CD14-positive monocyte (primary cell): ENCODE measurements at regions not wholly inside any gene's neighbourhood (a gene's known extent, or its start where the extent isn't known, plus 50 kb on each side); places are given as distances from the start of the nearest gene placed in this dataset.

ENCODE experiments used
- DNase-seq, 3 donors: peaks; one replicate each; pipeline ENCODE4 v3.0.0-alpha.2; 2011 to 2022
- H2AFZ ChIP-seq: 2 replicates; pipeline ENCODE4 v1.6.0; 2012; ENCODE audit warnings: mild to moderate bottlenecking, low read depth, low read length, inconsistent platforms; ENCODE audit not compliant: insufficient read depth, poor library complexity, severe bottlenecking
- H3K27ac ChIP-seq, 2 donors: 1 replicate in 1 of 2; 2 replicates in 1 of 2; pipeline ENCODE4 v1.5.1; 2012 to 2013; ENCODE audit warnings: low read length in 2 of 2, control low read depth in 1 of 2, inconsistent platforms in 1 of 2, low read depth in 1 of 2, mild to moderate bottlenecking in 1 of 2
- H3K27me3 ChIP-seq, 2 donors: one replicate each; pipeline versions ENCODE4 v1.6.0 to v1.6.1; 2011 to 2013; ENCODE audit warnings: low read length in 2 of 2; ENCODE audit not compliant: control insufficient read depth in 2 of 2, insufficient read depth in 2 of 2
- H3K36me3 ChIP-seq, 2 donors: replicated peaks in 1 of 2; 1 replicate in 1 of 2; 2 replicates in 1 of 2; pipeline versions ENCODE4 v1.5.1 to v1.6.1; 2012 to 2013; ENCODE audit warnings: low read length in 2 of 2, control low read depth in 1 of 2, inconsistent platforms in 1 of 2, mild to moderate bottlenecking in 1 of 2; ENCODE audit not compliant: insufficient read depth in 2 of 2, control insufficient read depth in 1 of 2
- H3K4me1 ChIP-seq, 2 donors: 1 replicate in 1 of 2; 2 replicates in 1 of 2; pipeline versions ENCODE4 v1.5.1 to v1.6.1; 2012 to 2013; ENCODE audit warnings: low read length in 2 of 2, control low read depth in 1 of 2, inconsistent platforms in 1 of 2, mild to moderate bottlenecking in 1 of 2, moderate library complexity in 1 of 2; ENCODE audit not compliant: insufficient read depth in 2 of 2, control insufficient read depth in 1 of 2
- H3K4me2 ChIP-seq: replicated peaks from 2 replicates; pipeline ENCODE3; 2012; ENCODE audit warnings: low read length, moderate library complexity, mild to moderate bottlenecking; ENCODE audit not compliant: poor library complexity, severe bottlenecking; ENCODE audit errors: extremely low read depth
- H3K4me3 ChIP-seq, 3 experiments: fragments of 200-600 bp in 1 of 3; sonication (generic) in 1 of 3; replicated peaks in 1 of 3; 1 replicate in 2 of 3; 2 replicates in 1 of 3; pipeline ENCODE4 v1.5.1; 2011 to 2013; ENCODE audit warnings: low read length in 3 of 3, mild to moderate bottlenecking in 3 of 3, control low read depth in 2 of 3, low read depth in 2 of 3, inconsistent platforms in 1 of 3, moderate library complexity in 1 of 3
- H3K79me2 ChIP-seq: 2 replicates; pipeline ENCODE4 v1.6.0; 2012; ENCODE audit warnings: mild to moderate bottlenecking, control low read depth, inconsistent platforms, low read length, moderate library complexity; ENCODE audit not compliant: insufficient read depth
- H3K9ac ChIP-seq: 2 replicates; pipeline ENCODE4 v1.6.0; 2017; ENCODE audit warnings: low read length, mild to moderate bottlenecking; ENCODE audit not compliant: insufficient read depth, poor library complexity, severe bottlenecking
- H3K9me3 ChIP-seq, 2 donors: replicated peaks in 1 of 2; 1 replicate in 1 of 2; 2 replicates in 1 of 2; pipeline versions ENCODE4 v1.5.1 to v1.6.1; 2012 to 2013; ENCODE audit warnings: low read length in 2 of 2, control low read depth in 1 of 2; ENCODE audit not compliant: control insufficient read depth in 1 of 2, insufficient read depth in 1 of 2
- H4K20me1 ChIP-seq: 2 replicates; pipeline ENCODE4 v1.6.0; 2012; ENCODE audit warnings: mild to moderate bottlenecking, low read length, control low read depth, moderate library complexity; ENCODE audit not compliant: insufficient read depth
- H3K27ac Mint-ChIP-seq, 7 donors: one replicate each; pipeline ENCODE4 v1.8.0; 2020; ENCODE audit warnings: mild to moderate bottlenecking in 7 of 7, mixed read lengths in 7 of 7, moderate library complexity in 6 of 7, inconsistent platforms in 2 of 7
- H3K27me3 Mint-ChIP-seq, 3 donors: one replicate each; pipeline ENCODE4 v1.8.0; 2021 to 2022; ENCODE audit warnings: low read depth in 3 of 3, mild to moderate bottlenecking in 3 of 3, mixed read lengths in 3 of 3, moderate library complexity in 3 of 3, inconsistent platforms in 1 of 3
- H3K36me3 Mint-ChIP-seq, 2 donors: one replicate each; pipeline ENCODE4 v1.8.0; 2020; ENCODE audit warnings: mixed read lengths in 2 of 2, inconsistent platforms in 1 of 2, mild to moderate bottlenecking in 1 of 2
- H3K4me1 Mint-ChIP-seq: one replicate; pipeline ENCODE4 v1.8.0; 2020; ENCODE audit warnings: mild to moderate bottlenecking, mixed read lengths
- H3K4me3 Mint-ChIP-seq, 2 donors: one replicate each; pipeline ENCODE4 v1.8.0; 2020; ENCODE audit warnings: mild to moderate bottlenecking in 2 of 2, mixed read lengths in 2 of 2, moderate library complexity in 1 of 2
- H3K9me3 Mint-ChIP-seq, 7 donors: one replicate each; pipeline ENCODE4 v1.8.0; 2020 to 2022; ENCODE audit warnings: mixed read lengths in 7 of 7, mild to moderate bottlenecking in 6 of 7, moderate library complexity in 6 of 7, inconsistent platforms in 2 of 7
- WGBS: methylation state at CpG from one replicate; pipeline ENCODE4 v1.1.5; 2013; ENCODE audit warnings: missing lambda C conversion rate; ENCODE audit not compliant: insufficient coverage; 5-methylcytosine and 5-hydroxymethylcytosine counted together
- intact Hi-C, 2 donors: fragments of 100-400 bp; cut with micrococcal nuclease; formaldehyde crosslinking; loops; one replicate each; pipeline versions ENCODE4 v1.15.0 to v1.15.1; 2023
- TF ChIP-seq, protein P1 (sequence below): fragments of 200-600 bp; IDR thresholded peaks from one replicate; pipeline ENCODE4 v1.8.0; 2022; ENCODE audit warnings: antibody characterized with exemption, mild to moderate bottlenecking

DNA sequence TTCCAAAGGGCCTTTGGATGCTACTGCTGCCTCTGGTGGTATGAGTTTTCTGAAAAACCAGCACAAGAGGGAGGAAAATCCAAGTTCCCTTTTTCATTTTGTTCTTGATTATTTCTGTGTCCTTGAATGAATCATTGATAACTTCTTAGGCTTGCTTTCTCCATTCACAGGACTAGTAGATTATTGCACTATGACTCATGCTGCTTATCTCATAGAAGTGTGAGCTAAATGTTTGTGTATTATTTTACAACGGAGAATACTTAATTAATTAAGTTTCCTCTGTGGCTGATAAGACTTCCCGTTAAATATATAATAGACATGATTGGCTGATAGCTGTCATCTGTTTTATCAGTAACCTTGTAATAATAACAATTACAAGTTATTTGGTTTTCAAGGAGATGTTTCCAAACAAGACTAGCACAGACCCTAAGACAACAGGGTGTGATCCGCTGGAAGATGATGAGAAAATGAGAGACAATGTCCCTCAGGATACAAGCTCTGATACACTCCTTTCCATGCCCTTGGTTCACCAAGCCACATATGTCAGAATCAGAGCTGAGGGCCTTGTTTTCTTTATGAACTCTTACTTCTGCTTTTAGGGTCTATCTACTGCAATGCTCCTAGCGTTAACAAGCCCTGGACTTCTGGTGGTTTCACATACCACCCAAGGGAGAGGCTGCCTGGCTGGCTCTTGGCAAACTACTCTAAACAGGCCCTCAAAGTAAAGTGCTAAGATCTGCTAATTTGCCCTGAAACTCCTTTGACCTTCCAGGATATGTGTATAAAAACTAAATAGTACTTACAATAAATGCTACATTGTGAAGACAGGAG, 1078.3 kb downstream of the TTLL7 start:
- intact Hi-C loops, result no loop called here
- Histone ChIP-seq H3K36me3 (no peaks in the 10 kb centered on the region), H3K4me2 (no peak overlapping the region), H2AFZ (no peak overlapping the region), H3K79me2 (no peaks in the 10 kb centered on the region), H3K27ac (no peak overlapping the region), H3K4me3 (no peak overlapping the region), H4K20me1 (no peaks in the 10 kb centered on the region), H3K4me1 (no peaks in the 10 kb centered on the region), H3K27me3 (no peaks in the 10 kb centered on the region), H3K9ac (no peak overlapping the region), H3K9me3 (no peaks in the 10 kb centered on the region)
- WGBS, result 63% methylated on average over 1 of the region's 4 CpGs
- TF ChIP-seq, protein P1, sequence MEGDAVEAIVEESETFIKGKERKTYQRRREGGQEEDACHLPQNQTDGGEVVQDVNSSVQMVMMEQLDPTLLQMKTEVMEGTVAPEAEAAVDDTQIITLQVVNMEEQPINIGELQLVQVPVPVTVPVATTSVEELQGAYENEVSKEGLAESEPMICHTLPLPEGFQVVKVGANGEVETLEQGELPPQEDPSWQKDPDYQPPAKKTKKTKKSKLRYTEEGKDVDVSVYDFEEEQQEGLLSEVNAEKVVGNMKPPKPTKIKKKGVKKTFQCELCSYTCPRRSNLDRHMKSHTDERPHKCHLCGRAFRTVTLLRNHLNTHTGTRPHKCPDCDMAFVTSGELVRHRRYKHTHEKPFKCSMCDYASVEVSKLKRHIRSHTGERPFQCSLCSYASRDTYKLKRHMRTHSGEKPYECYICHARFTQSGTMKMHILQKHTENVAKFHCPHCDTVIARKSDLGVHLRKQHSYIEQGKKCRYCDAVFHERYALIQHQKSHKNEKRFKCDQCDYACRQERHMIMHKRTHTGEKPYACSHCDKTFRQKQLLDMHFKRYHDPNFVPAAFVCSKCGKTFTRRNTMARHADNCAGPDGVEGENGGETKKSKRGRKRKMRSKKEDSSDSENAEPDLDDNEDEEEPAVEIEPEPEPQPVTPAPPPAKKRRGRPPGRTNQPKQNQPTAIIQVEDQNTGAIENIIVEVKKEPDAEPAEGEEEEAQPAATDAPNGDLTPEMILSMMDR, result no peak
- no peak for DNase-seq
- Mint-ChIP-seq H3K9me3 (peaks cover 0 to 4% (median 3%) of the 10 kb centered on the region in 7 donors), H3K4me3 (no peak overlapping the region), H3K27ac (no peak overlapping the region), H3K36me3 (no peaks in the 10 kb centered on the region), H3K4me1 (no peaks in the 10 kb centered on the region), H3K27me3 (no peaks in the 10 kb centered on the region)

DNA sequence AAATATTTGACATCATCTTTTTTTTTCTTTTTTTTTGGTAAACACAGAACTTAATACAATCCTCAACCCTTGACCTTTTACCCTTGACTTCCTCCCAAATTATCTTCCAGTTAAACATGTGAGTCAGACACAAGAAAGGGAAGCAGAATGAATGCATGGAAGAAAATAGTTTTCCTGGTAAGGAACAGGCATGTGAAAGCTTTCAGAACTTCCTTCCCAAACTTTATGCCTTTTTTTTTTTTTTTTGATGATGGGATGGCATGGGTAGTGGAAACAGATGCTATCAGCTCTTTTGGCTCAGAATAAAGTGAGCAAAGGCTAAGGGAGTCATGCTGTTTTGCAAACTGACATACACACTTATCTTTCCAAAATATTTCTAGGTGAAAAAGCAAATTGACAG, 1079.1 kb downstream of the TTLL7 start:
- H4K20me1 ChIP-seq, result no peaks in the 10 kb centered on the region
- H3K4me3 ChIP-seq, result no peak overlapping the region
- no peak for DNase-seq
- H3K27ac Mint-ChIP-seq, result no peak overlapping the region
- no peaks in the 10 kb centered on the region for H3K4me1 ChIP-seq
- peaks cover 0 to 3% (median 2%) of the 10 kb centered on the region in 7 donors for H3K9me3 Mint-ChIP-seq
- no peak overlapping the region for H2AFZ ChIP-seq
- intact Hi-C loops, result no loop called here
- no peaks in the 10 kb centered on the region for H3K36me3 ChIP-seq
- H3K27me3 ChIP-seq, result no peaks in the 10 kb centered on the region
- no peak overlapping the region for H3K4me3 Mint-ChIP-seq
- H3K9ac ChIP-seq, result no peak overlapping the region
- TF ChIP-seq, protein P1, result no peak
- no peaks in the 10 kb centered on the region for H3K4me1 Mint-ChIP-seq
- no peaks in the 10 kb centered on the region for H3K36me3 Mint-ChIP-seq
- H3K27ac ChIP-seq, result no peak overlapping the region
- H3K9me3 ChIP-seq, result no peaks in the 10 kb centered on the region
- no peak overlapping the region for H3K4me2 ChIP-seq
- no peaks in the 10 kb centered on the region for H3K79me2 ChIP-seq
- no peaks in the 10 kb centered on the region for H3K27me3 Mint-ChIP-seq
